ENCODE measurements at regions not wholly inside any gene's neighbourhood (a gene's known extent, or its start where the extent isn't known, plus 50 kb on each side); places are given as distances from the start of the nearest gene placed in this dataset.

DNA sequence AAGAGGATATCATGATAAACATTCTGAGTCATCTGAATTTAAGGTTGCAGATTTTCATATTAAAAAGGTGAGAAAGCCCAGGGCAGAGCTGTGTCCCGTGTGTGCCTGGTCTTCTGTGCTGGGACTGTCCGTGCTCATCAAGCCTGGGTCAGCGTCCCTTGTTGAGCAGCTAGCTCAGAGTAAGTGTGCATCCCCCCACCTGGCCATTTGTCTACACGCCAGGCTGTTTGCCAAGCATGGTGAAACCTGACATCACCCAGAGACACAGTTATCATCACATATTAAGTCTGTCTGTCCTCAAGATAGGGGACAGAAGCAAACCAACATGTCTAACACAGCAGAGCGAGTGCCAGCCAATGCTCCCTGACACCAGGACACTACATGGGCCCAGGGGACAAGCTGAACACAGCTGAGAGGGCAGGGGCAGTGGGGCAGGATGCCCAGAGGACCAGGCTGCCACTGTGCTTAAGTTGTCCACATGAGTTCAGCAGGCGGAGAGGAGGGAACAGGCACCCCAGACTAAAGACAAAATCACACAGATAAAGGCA, 57.9 kb upstream of the CNEP1R1 start:
- WGBS, 2 donors (ENCODE audit: low coverage in 1 of 2), result 86% methylated on average over 6 of the region's 6 CpGs; no CpG with 5 or more reads in 1 of the 2 donors
- in situ Hi-C loops (cut with MboI; ENCODE audit: low pct_ligation_motif_present in 1 of 4, low pct_unique_long_range_greater_than_20kb in 1 of 4, low sequenced_read_pairs in 3 of 4) (loop anchor here in 1 of 4 donors (25.0 kb wide), 1 partner anchor 95 kb away; the partner anchor contains the start of gene HEATR3), intact Hi-C loops (cut with DNase I; ENCODE audit: low total_unique reads) (no loop called here)
- no peak overlapping the region for H3K27ac ChIP-seq
- peaks cover 18% of the 10 kb centered on the region for H3K27me3 ChIP-seq
- H3K4me1 ChIP-seq, result peaks cover 0 to 5% (median 1%) of the 10 kb centered on the region in 4 donors
- no peak for DNase-seq
- H3K4me3 ChIP-seq, result no peak overlapping the region
- no peaks in the 10 kb centered on the region for H3K36me3 ChIP-seq
- no peaks in the 10 kb centered on the region for H3K9me3 ChIP-seq
- TF ChIP-seq, protein P1, sequence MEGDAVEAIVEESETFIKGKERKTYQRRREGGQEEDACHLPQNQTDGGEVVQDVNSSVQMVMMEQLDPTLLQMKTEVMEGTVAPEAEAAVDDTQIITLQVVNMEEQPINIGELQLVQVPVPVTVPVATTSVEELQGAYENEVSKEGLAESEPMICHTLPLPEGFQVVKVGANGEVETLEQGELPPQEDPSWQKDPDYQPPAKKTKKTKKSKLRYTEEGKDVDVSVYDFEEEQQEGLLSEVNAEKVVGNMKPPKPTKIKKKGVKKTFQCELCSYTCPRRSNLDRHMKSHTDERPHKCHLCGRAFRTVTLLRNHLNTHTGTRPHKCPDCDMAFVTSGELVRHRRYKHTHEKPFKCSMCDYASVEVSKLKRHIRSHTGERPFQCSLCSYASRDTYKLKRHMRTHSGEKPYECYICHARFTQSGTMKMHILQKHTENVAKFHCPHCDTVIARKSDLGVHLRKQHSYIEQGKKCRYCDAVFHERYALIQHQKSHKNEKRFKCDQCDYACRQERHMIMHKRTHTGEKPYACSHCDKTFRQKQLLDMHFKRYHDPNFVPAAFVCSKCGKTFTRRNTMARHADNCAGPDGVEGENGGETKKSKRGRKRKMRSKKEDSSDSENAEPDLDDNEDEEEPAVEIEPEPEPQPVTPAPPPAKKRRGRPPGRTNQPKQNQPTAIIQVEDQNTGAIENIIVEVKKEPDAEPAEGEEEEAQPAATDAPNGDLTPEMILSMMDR (IDR thresholded peaks at IDR 0.05), result no peak
- TF ChIP-seq POLR2A (IDR thresholded peaks at IDR 0.05), result no peak

DNA sequence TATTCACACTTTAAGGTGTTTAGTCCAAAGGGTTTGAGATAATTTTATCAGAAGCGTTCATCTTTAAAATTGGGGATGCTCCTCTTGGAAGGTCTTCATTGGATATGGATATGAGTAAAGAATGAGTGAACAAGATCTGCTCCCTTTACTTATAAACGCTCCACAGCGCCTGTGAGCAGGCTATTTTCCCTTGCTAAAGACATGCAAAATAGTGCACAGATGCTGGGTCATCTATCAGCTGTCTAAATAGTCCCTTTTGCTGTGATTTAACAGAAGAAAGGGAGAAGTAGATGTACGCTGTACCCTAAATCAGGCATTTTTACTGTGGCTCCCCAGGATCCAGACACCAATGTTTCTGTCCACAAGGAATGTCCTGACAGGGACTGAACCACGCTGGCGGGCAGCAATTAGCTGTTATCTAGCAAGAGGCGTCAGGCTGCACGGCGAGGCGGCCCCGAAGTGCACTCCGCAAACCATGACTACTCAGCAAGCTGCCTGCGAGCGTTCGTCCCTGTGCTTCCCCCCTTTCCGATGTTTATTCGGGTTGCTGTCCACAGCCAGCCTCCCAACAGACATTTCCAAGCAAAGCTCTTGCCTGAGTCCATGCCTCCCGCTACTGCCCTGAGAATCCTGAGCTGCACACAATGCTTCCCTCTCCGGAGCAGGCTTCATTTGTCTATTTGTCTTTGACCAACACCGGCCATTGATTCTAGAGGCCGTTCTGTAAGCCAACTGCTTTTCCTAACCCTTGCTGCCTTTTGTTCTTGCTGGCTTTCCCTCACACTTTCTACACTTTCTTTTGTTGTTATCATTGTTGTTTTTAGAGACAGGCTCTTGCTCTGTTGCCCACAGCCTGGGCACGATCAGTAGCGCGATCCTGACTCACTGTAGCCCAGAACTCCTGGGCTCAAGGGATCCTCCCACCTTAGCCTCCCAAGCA, 55.7 kb upstream of the CNEP1R1 start:
- H3K27ac ChIP-seq, result no peak overlapping the region
- peaks cover 0 to 9% (median 1%) of the 10 kb centered on the region in 4 donors for H3K4me1 ChIP-seq
- peaks cover 18% of the 10 kb centered on the region for H3K27me3 ChIP-seq
- TF ChIP-seq EP300 (IDR thresholded peaks at IDR 0.05; ENCODE audit: low read depth) (no peak), POLR2AphosphoS5 (IDR thresholded peaks at IDR 0.05) (no peak)
- TF ChIP-seq, protein P1 (IDR thresholded peaks at IDR 0.05), result no peak
- no peak overlapping the region for H3K4me3 ChIP-seq
- 60 to 75% methylated on average over 11 to 24 of the region's 24 CpGs for WGBS, 2 donors (ENCODE audit: low coverage in 1 of 2)
- DNase-seq, result no peak
- H3K36me3 ChIP-seq, result no peaks in the 10 kb centered on the region
- H3K9me3 ChIP-seq, result no peaks in the 10 kb centered on the region
- intact Hi-C loops (cut with DNase I; ENCODE audit: low total_unique reads) (no loop called here), in situ Hi-C loops (cut with MboI; ENCODE audit: low pct_ligation_motif_present in 1 of 4, low pct_unique_long_range_greater_than_20kb in 1 of 4, low sequenced_read_pairs in 3 of 4) (loop anchor here in 1 of 4 donors (25.0 kb wide), 1 partner anchor 93 kb away; the partner anchor contains the start of gene HEATR3)

DNA sequence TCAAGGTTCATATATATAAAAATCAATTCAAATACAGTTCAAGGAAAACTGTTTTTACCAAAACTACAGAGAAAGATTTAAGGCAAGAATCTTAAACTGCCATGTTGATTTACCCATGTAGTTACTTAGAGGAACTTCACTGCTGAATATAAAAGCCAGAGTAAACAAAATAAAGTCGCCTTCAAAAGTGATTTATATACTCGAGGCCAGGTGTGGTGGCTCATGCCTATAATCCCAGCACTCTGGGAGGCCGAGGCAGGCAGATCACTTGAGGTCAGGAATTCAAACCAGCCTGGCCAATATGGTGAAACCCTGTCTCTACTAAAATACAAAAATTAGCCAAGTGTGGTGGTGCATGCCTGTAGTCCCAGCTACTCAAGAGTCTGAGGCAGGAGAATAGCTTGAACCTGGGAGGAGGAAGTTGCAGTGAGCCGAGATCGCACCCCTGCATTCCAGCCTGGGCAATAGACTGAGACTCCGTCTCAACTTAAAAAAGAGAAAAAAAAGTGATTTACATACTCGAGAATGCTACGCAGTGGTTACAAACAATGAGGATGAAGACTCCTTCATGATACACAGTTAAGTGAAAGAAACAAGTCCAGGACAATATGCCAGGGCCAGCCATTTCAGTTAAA, 54.1 kb upstream of the CNEP1R1 start:
- WGBS, 2 donors (ENCODE audit: low coverage in 1 of 2), result 48 to 55% methylated on average over 5 to 8 of the region's 8 CpGs
- TF ChIP-seq POLR2AphosphoS5 (IDR thresholded peaks at IDR 0.05) (no peak), EP300 (IDR thresholded peaks at IDR 0.05; ENCODE audit: low read depth) (no peak)
- Histone ChIP-seq H3K27me3 (peaks cover 18% of the 10 kb centered on the region), H3K9me3 (no peaks in the 10 kb centered on the region), H3K4me1 (peaks cover 0 to 21% (median 3%) of the 10 kb centered on the region in 4 donors), H3K4me3 (no peak overlapping the region), H3K36me3 (no peaks in the 10 kb centered on the region), H3K27ac (no peak overlapping the region)
- intact Hi-C loops (cut with DNase I; ENCODE audit: low total_unique reads) (no loop called here), in situ Hi-C loops (cut with MboI; ENCODE audit: low pct_ligation_motif_present in 1 of 4, low pct_unique_long_range_greater_than_20kb in 1 of 4, low sequenced_read_pairs in 3 of 4) (loop anchor here in 1 of 4 donors (25.0 kb wide), 1 partner anchor 91 kb away; the partner anchor contains the start of gene HEATR3)
- DNase-seq, result peak; percentile 18

DNA sequence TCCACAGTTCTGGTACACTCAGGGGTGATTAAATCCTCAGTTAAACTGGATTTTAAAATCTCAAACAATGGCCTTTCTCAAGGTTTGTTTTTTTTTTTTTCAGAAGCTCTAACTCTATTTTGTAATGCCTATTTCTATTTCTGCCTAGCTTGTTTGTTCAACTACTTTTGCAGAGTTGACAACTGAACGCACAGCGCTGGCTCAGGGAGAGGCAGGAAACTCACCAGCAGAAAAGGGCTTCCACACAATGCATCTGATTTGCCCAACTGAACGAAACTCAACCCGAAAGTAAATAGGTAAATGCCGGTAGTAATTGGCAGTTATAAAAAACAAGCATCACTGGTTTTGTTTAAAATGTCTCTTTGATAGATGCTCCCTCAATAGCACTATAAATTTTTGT, 52.7 kb upstream of the CNEP1R1 start:
- H3K9me3 ChIP-seq, result no peaks in the 10 kb centered on the region
- in situ Hi-C loops (cut with MboI; ENCODE audit: low pct_ligation_motif_present in 1 of 4, low pct_unique_long_range_greater_than_20kb in 1 of 4, low sequenced_read_pairs in 3 of 4), result loop anchor here in 1 of 4 donors (25.0 kb wide), 1 partner anchor 90 kb away; the partner anchor contains the start of gene HEATR3
- H3K27me3 ChIP-seq, result peaks cover 18% of the 10 kb centered on the region
- H3K4me3 ChIP-seq, result no peak overlapping the region
- intact Hi-C loops (cut with DNase I; ENCODE audit: low total_unique reads), result no loop called here
- 50 to 53% methylated on average over 5 of the region's 5 CpGs for WGBS, 2 donors (ENCODE audit: low coverage in 1 of 2)
- no peak for DNase-seq
- H3K27ac ChIP-seq, result no peak overlapping the region
- H3K36me3 ChIP-seq, result no peaks in the 10 kb centered on the region
- peaks cover 0 to 21% (median 3%) of the 10 kb centered on the region in 4 donors for H3K4me1 ChIP-seq
- TF ChIP-seq, protein P1 (IDR thresholded peaks at IDR 0.05), result no peak
- TF ChIP-seq EP300 (IDR thresholded peaks at IDR 0.05; ENCODE audit: low read depth), result no peak
- TF ChIP-seq POLR2A (IDR thresholded peaks at IDR 0.05), result no peak
- TF ChIP-seq POLR2AphosphoS5 (IDR thresholded peaks at IDR 0.05), result no peak

All from transverse colon (tissue), 4 donors.